Right cardiac atrium (tissue), 5 donors: ENCODE measurements at regions not wholly inside any gene's neighbourhood (a gene's known extent, or its start where the extent isn't known, plus 50 kb on each side); places are given as distances from the start of the nearest gene placed in this dataset.

Experiments
- ATAC-seq, 2 donors: fragments of 200-7000 bp; cut with Tn5 transposase; one replicate each; pipeline versions ENCODE4 v1.8.0 to v1.9.1; 2020; ENCODE audit warnings: moderate library complexity in 2 of 2, mild to moderate bottlenecking in 1 of 2
- DNase-seq, 3 donors: peaks; one replicate each; pipeline ENCODE4 v3.0.0-alpha.2; 2020
- H3K27ac ChIP-seq: one replicate; pipeline ENCODE4 v1.5.1; 2013; ENCODE audit warnings: mild to moderate bottlenecking, low read length, control low read depth, moderate library complexity
- H3K27me3 ChIP-seq: one replicate; pipeline ENCODE4 v1.6.1; 2013; ENCODE audit not compliant: control insufficient read depth, insufficient read depth
- H3K4me1 ChIP-seq: one replicate; pipeline ENCODE4 v1.6.1; 2013; ENCODE audit warnings: low read length; ENCODE audit not compliant: control insufficient read depth, insufficient read depth
- H3K4me3 ChIP-seq: one replicate; pipeline ENCODE4 v1.5.1; 2013; ENCODE audit warnings: low read length, control low read depth
- H3K9me3 ChIP-seq: one replicate; pipeline ENCODE4 v1.6.1; 2013; ENCODE audit warnings: low read length; ENCODE audit not compliant: control insufficient read depth
- WGBS: extraction: QIAGEN DNeasy Blood & Tissue Kit; methylation state at CpG from one replicate; pipeline ENCODE4 v1.1.7; 2013; 5-methylcytosine and 5-hydroxymethylcytosine counted together
- intact Hi-C, 4 donors: fragments of 100-400 bp; cut with DNase I; formaldehyde crosslinking; loops; one replicate each; pipeline versions ENCODE4 v1.11.0 to v1.14.0; 2022 to 2023
- donor health status: healthy with polysubstance abuse.
- donor health status: DM: no; HTN: yes; CAD: no.
- donor health status: DM: no; HTN: no; CAD: no.
- donor health status: DM: no; HTN: yes; CAD: no; lungs with severe emphysema.
- donor health status: DM: yes; HTN: yes; CAD: no.

DNA sequence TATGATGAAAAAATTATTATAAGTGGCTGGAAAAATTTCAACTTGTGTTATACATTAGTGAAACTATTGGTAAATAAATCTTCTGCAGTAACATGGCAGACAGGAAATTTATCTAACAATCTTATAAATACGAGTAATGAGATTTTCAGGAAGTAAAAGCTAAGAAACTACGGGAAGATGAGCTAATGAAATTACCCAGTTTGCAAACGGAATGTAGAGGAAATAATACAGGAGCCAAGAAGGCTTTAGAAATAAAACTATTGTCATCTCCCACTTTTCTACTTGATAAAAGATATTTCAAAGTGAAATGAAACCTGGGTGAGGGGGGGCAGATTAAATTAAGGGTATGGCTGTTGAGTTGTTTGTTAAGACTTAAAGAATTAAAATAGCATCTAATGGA is 332.5 kb upstream of the SORCS1 start:
- no peak overlapping the region for H3K4me3 ChIP-seq
- H3K27ac ChIP-seq: no peak overlapping the region
- H3K9me3 ChIP-seq: no peaks in the 10 kb centered on the region
- DNase-seq (no peak), ATAC-seq (no peak)
- WGBS: 58% methylated on average over 3 of the region's 3 CpGs
- H3K4me1 ChIP-seq: no peaks in the 10 kb centered on the region
- intact Hi-C loops: no loop called here
- no peaks in the 10 kb centered on the region for H3K27me3 ChIP-seq

DNA sequence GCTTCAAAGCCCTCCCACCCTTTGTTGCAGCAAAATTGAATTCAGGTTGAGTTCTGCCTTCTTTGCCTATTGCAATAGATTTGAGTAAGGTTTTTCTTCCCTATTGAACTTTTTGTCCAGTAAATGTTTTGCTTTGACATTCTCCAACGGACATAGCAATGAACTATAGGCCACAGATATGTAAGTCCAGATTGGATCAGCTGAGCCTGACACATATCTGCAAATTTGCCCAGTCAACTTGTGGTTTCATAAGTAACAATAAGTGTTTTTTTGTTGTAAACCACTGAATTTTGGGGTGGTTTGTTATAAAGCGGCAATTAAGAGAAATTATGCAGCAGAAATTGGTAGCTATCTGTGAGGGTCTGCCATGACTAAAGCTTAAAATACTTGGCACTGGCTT is 332.1 kb upstream of the SORCS1 start:
- H3K4me1 ChIP-seq: no peaks in the 10 kb centered on the region
- 52% methylated on average over 2 of the region's 2 CpGs for WGBS
- intact Hi-C loops: no loop called here
- H3K27me3 ChIP-seq: no peaks in the 10 kb centered on the region
- H3K9me3 ChIP-seq: no peaks in the 10 kb centered on the region
- no peak overlapping the region for H3K27ac ChIP-seq
- no peak overlapping the region for H3K4me3 ChIP-seq
- ATAC-seq (no peak), DNase-seq (no peak)

DNA sequence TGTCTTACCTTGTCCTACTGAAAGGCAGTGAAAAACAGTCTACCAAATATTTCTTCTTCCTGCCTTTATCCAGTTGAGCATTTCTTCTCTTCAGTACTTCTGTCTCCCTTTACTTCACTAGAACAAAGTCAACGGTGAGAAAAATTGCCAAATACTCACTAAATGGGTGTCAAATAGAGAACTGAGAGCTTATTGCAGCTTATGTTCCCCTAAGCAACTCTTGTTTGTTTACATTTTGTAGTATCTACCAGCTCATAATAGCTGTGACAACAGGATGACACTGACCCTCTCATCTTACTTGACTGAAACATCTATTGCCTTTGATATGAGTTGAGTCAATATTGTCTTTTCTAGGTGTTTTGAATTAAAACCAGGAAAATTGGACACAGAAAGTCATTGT is 327.9 kb upstream of the SORCS1 start:
- ATAC-seq: no peak
- 65% methylated on average over 1 of the region's 1 CpG for WGBS

DNA sequence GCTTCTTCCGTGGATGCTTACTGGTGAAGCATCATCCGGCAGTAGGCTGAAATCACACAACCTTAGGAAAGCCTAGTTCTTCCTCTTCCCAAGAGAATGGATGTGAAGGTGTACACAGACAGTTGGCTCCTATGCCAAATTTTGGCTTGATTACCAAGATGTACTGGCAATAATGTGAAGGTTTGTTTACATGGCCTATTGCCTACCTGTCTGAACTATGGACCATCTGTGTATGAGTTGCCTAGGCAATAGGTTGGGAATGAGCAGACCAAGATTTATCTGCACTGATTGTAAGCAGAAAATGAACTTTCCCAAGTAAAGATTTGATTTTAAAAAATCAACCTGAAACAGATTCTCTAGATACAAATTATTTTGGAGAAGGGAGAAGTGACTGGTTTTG is 325.9 kb upstream of the SORCS1 start:
- ATAC-seq: no peak
- H3K9me3 ChIP-seq: no peaks in the 10 kb centered on the region
- intact Hi-C loops: no loop called here
- no peak overlapping the region for H3K4me3 ChIP-seq
- H3K4me1 ChIP-seq: no peaks in the 10 kb centered on the region
- WGBS: 95% methylated on average over 2 of the region's 2 CpGs
- H3K27ac ChIP-seq: no peak overlapping the region
- H3K27me3 ChIP-seq: no peaks in the 10 kb centered on the region
- no peak for DNase-seq

More for the DNA sequence above, 327.9 kb upstream of the SORCS1 start:
- intact Hi-C loops: no loop called here
- no peaks in the 10 kb centered on the region for H3K4me1 ChIP-seq
- no peak for DNase-seq
- H3K9me3 ChIP-seq: no peaks in the 10 kb centered on the region
- H3K4me3 ChIP-seq: no peak overlapping the region
- no peaks in the 10 kb centered on the region for H3K27me3 ChIP-seq
- no peak overlapping the region for H3K27ac ChIP-seq

DNA sequence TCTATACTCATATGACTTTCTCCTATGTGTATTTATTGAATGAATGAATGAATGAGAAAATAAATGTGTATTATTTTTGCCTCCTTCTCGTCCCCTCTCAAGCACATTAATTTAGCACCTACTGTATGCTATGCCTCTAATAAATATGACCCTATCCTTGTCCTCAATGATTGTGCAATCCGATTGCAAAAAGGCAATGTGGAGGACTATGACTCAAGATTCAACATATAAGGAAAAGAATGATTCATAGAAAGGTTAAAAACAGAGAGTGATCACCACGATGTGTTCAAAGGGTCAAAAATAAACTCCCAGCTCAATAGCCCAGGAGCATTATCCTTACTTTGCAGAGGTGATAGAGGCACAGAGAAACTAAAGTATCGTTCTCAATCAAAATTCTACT is 322.8 kb upstream of the SORCS1 start:
- Histone ChIP-seq H3K4me1 (no peaks in the 10 kb centered on the region), H3K4me3 (no peak overlapping the region), H3K27ac (no peak overlapping the region), H3K9me3 (no peaks in the 10 kb centered on the region), H3K27me3 (no peaks in the 10 kb centered on the region)
- WGBS: 69% methylated on average over 4 of the region's 4 CpGs
- no peak for ATAC-seq
- intact Hi-C loops: no loop called here
- DNase-seq: no peak

DNA sequence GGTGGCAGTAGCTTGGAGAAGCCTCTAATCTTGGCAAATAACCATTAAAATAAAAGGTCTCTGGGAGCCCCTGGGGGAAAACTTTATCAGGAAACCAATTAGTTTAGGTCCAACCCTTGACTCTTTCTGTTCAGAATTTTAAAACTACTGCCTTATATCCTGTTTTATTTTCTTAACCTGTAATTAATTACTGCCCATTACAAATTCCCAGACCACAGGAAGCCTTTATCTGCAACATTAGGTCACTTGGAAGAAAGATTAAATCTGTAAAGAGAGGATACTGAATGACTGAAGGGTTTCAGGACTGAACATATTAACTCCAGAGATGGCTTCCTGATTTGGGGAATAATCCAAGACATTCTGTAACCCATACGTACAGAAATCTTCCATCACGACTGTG is 320.5 kb upstream of the SORCS1 start:
- no peak for ATAC-seq
- no peak for DNase-seq
- Histone ChIP-seq H3K4me1 (no peaks in the 10 kb centered on the region), H3K4me3 (no peak overlapping the region), H3K27me3 (no peaks in the 10 kb centered on the region), H3K9me3 (no peaks in the 10 kb centered on the region), H3K27ac (no peak overlapping the region)
- WGBS: 63% methylated on average over 2 of the region's 2 CpGs
- intact Hi-C loops: no loop called here

DNA sequence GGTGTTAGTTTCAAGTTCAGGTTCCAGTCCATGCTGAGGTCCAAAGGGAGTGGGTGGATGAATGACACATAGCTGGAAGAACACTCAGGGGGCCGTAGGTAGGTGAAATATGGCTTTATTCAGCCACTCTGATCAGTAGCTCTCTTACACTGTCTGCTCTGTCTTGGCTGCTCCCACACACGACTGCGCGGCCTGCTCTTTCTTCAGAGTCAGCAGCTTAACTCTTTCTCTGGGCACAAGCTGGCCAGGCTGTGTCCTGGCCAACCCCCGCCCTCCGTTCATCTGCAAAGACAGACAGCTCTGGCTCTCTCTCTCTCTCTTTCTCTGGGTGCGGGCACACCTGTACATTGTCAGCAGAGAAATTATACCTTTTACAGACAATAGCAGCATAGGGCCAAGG is 317.4 kb upstream of the SORCS1 start:
- ATAC-seq: no peak
- intact Hi-C loops: no loop called here
- Histone ChIP-seq H3K4me3 (no peak overlapping the region), H3K4me1 (no peaks in the 10 kb centered on the region), H3K27me3 (no peaks in the 10 kb centered on the region), H3K9me3 (no peaks in the 10 kb centered on the region), H3K27ac (no peak overlapping the region)
- 74% methylated on average over 7 of the region's 7 CpGs for WGBS
- no peak for DNase-seq

DNA sequence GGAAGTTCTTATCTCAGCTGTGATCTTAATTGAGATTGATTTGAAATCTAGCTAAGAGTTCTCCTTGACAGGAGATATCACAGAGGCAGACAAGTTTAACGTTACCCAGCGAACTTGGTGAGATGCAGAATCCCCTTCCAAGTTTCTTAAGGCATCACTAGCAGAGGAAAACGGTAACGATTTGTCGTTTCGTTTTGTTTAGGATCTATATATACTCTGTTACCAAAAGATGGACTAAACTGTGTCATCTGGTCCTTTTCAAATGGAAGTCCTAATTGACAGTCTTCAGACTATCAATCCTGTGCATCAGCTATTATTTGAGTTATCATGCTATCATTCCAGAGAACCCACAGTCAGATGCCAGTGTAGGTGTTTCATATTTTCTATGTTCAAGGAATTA is 316.7 kb upstream of the SORCS1 start:
- ATAC-seq: no peak
- DNase-seq: no peak
- 79% methylated on average over 6 of the region's 6 CpGs for WGBS
- H3K9me3 ChIP-seq: no peaks in the 10 kb centered on the region
- H3K27ac ChIP-seq: no peak overlapping the region
- H3K4me1 ChIP-seq: no peaks in the 10 kb centered on the region
- H3K4me3 ChIP-seq: no peak overlapping the region
- no peaks in the 10 kb centered on the region for H3K27me3 ChIP-seq
- intact Hi-C loops: no loop called here

DNA sequence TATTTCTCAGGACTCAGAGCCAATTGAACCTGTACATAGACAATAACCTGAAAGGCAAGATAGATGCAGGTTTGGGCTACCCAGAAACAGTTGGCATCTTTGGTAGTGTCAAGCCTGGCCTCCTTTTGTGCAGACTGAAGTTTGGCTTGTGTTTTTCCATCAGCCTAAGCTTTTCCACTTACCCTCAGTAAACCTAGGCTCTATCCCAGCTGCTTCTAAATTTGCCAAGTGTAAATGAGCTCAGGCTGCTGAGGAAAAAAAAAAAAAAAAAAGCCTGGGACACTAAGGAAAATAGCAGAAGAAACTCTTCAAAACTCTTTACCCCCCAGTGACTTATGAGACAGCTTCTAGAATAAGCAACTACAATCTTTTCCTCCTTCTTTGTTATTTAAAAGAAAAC is 316.3 kb upstream of the SORCS1 start:
- no peaks in the 10 kb centered on the region for H3K9me3 ChIP-seq
- H3K4me1 ChIP-seq: no peaks in the 10 kb centered on the region
- DNase-seq (no peak), ATAC-seq (no peak)
- H3K27me3 ChIP-seq: no peaks in the 10 kb centered on the region
- intact Hi-C loops: no loop called here
- H3K4me3 ChIP-seq: no peak overlapping the region
- H3K27ac ChIP-seq: no peak overlapping the region

DNA sequence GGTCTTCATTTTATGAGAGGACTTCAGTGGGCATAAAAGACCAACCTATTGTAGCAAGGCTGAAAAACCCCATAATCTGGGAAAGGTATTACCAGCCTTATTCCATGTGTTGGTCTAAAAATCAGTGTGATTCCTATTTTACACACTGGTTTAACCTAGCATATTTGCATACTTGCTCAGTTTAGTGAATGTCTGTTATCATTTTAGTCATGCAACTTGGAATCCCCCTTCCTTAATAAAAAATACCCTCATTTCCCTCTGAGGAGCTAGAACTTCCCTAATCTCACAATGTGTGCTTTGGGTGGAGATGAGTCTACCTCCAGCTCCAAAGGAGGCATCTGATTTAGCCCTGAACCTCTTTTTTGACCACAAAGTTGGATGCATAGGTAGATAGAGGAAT is 312.8 kb upstream of the SORCS1 start:
- intact Hi-C loops: no loop called here
- no peak for ATAC-seq
- no peak overlapping the region for H3K27ac ChIP-seq
- H3K4me1 ChIP-seq: no peaks in the 10 kb centered on the region
- no peaks in the 10 kb centered on the region for H3K9me3 ChIP-seq
- H3K27me3 ChIP-seq: no peaks in the 10 kb centered on the region
- H3K4me3 ChIP-seq: no peak overlapping the region
- DNase-seq: no peak

DNA sequence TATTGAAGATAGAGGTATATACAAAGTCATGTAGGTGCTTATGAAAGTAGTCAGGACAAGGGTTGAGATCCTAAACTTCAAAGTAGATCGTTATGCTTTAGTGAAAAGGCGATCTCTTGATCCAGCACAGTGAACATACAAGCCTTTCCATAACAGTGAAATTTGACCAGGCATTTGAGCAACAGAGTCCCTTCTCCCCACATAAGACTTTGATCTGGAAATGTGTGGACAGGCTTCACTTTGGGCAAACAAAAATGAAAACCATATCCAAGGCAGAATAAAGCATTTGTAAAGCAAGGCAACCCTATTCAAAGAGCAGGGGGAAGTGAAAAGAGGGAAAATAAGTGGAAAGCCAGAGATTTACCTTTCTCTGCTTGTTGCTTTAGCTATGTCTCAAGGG is 311.9 kb upstream of the SORCS1 start:
- H3K27me3 ChIP-seq: no peaks in the 10 kb centered on the region
- no peak overlapping the region for H3K27ac ChIP-seq
- ATAC-seq: no peak
- no peak overlapping the region for H3K4me3 ChIP-seq
- DNase-seq: no peak
- no peaks in the 10 kb centered on the region for H3K9me3 ChIP-seq
- 88% methylated on average over 2 of the region's 2 CpGs for WGBS
- H3K4me1 ChIP-seq: no peaks in the 10 kb centered on the region
- intact Hi-C loops: no loop called here

DNA sequence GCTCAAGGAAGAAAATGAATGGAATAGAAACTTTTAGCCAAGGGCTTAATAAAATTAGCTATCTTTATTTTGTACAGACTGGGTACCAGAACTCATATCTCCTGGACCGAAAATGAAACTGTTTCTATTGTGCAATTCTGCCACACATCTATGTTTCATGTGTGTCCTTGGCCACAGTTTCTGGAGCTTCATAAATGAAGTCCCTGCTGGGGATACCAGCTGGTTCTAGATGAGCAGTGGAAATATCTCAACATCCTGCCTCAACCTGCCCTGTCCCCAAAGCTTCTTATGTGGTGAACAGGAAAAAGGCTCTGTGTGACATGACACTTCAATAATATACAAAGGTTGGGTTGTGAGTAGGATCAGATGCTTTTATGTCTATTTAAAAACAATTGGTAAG is 310.1 kb upstream of the SORCS1 start:
- Histone ChIP-seq H3K27ac (no peak overlapping the region), H3K9me3 (no peaks in the 10 kb centered on the region), H3K4me3 (no peak overlapping the region), H3K4me1 (no peaks in the 10 kb centered on the region), H3K27me3 (no peaks in the 10 kb centered on the region)
- intact Hi-C loops: no loop called here
- no peak for DNase-seq
- 80% methylated on average over 1 of the region's 1 CpG for WGBS
- no peak for ATAC-seq
